Large intestine (tissue), 3 donors: ENCODE measurements at regions not wholly inside any gene's neighbourhood (a gene's known extent, or its start where the extent isn't known, plus 50 kb on each side); places are given as distances from the start of the nearest gene placed in this dataset.

Experiments used
- DNase-seq, 2 donors: peaks; one replicate each; pipeline versions ENCODE4 v3.0.0 to v3.0.0-alpha.2; 2013
- H3K27ac ChIP-seq: one replicate; pipeline ENCODE4 v1.5.1; 2013; ENCODE audit warnings: low read length
- H3K27me3 ChIP-seq: 2 replicates; pipeline ENCODE4 v1.6.1; 2013; ENCODE audit warnings: low read length; ENCODE audit not compliant: control insufficient read depth, insufficient read depth
- H3K36me3 ChIP-seq: 2 replicates; pipeline ENCODE4 v1.6.1; 2013; ENCODE audit warnings: low read length; ENCODE audit not compliant: control insufficient read depth, insufficient read depth
- H3K4me1 ChIP-seq: one replicate; pipeline ENCODE4 v1.6.1; 2013; ENCODE audit warnings: low read length; ENCODE audit not compliant: control insufficient read depth, insufficient read depth
- H3K4me3 ChIP-seq: one replicate; pipeline ENCODE4 v1.5.1; 2013; ENCODE audit warnings: low read length
- H3K9me3 ChIP-seq: one replicate; pipeline ENCODE4 v1.6.1; 2013; ENCODE audit warnings: mild to moderate bottlenecking, low read depth, low read length, moderate library complexity; ENCODE audit not compliant: control insufficient read depth
- WGBS: methylation state at CpG from one replicate; pipeline ENCODE4 v1.1.5; 2013; ENCODE audit warnings: low lambda C conversion rate; ENCODE audit not compliant: insufficient coverage; 5-methylcytosine and 5-hydroxymethylcytosine counted together

DNA sequence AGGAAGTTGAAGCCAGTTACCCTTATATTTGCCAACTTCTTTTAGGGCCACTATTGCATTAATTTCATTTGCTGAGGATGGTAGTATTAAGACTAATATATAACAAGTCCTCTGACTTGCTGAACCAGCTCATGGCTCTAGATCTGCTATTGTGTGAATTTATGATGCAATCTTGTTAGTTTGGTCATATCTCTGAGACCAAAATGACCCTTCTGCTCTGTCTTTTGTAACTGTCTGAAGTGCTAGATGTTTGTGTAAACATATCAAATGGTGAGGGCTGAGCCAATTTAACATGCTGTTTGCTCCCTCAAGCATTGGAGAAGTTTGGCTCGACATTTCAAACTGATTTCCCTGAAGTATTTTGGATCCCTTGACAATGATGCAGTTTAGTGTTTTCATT, 106.9 kb upstream of the PTGFR start:
- no peak overlapping the region for H3K4me3 ChIP-seq
- H3K9me3 ChIP-seq: no peaks in the 10 kb centered on the region
- no peak for DNase-seq
- H3K27me3 ChIP-seq: no peaks in the 10 kb centered on the region
- no peak overlapping the region for H3K27ac ChIP-seq
- no peaks in the 10 kb centered on the region for H3K36me3 ChIP-seq
- WGBS: 60% methylated on average over 1 of the region's 1 CpG
- no peaks in the 10 kb centered on the region for H3K4me1 ChIP-seq

DNA sequence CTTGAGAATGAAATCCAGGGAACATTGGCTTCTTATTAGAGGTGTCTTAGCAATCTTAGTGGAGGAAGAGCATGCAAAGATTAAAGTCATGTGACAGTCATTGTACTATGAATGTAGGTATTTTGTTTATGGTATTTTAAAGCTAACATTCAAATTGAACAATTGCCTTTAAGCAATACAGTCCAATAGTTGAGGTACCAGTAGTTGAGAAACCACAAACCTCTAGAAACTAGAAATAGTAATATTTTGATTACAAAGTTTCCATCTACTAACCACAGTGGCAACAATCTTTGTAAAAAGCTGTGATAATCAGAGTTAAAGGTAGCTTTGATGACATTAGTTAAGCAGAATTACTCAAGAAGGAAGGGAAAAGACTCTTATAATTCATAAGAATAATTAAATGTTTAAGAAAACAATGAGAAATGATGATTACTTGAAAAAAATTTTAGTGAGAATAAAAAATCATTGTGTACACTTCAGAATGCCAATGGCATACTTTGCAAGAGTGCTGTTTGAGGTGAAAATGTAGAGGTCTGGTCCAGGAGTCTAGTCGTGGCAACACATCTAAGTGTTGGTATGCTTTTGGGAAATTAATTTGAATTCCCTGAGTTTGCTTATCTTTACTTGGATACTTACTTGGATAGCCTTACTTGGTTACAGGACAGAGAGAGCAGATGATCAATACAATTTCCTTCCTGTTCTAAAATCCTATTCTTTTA, 104.9 kb upstream of the PTGFR start:
- Histone ChIP-seq H3K36me3 (no peaks in the 10 kb centered on the region), H3K4me3 (no peak overlapping the region), H3K9me3 (no peaks in the 10 kb centered on the region), H3K27me3 (no peaks in the 10 kb centered on the region), H3K27ac (no peak overlapping the region), H3K4me1 (no peaks in the 10 kb centered on the region)
- no CpG with 5 or more reads among the region's 1 CpG for WGBS
- no peak for DNase-seq

DNA sequence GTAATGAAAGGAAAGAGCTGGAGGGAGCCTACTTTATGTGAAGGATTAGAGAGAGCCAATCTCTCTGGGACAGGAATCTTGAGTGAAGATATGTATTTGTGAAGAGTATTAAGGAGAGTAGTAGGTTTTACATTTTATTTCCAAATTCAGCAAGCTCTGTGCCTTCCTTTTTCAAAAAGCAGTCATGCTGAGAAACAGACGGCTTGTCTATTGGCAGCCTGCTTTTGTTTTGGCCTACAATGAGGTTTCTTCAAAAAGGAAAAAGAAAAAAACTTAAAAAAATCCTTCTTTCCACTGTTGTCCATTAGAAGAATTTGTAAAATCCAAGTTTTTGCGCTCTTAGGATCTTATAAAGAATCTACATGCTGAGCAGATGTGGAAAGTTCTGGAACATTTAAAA, 103.6 kb upstream of the PTGFR start:
- Histone ChIP-seq H3K27ac (no peak overlapping the region), H3K4me1 (no peaks in the 10 kb centered on the region), H3K36me3 (no peaks in the 10 kb centered on the region), H3K27me3 (no peaks in the 10 kb centered on the region), H3K9me3 (no peaks in the 10 kb centered on the region), H3K4me3 (no peak overlapping the region)
- 100% methylated on average over 2 of the region's 2 CpGs for WGBS
- DNase-seq: no peak

DNA sequence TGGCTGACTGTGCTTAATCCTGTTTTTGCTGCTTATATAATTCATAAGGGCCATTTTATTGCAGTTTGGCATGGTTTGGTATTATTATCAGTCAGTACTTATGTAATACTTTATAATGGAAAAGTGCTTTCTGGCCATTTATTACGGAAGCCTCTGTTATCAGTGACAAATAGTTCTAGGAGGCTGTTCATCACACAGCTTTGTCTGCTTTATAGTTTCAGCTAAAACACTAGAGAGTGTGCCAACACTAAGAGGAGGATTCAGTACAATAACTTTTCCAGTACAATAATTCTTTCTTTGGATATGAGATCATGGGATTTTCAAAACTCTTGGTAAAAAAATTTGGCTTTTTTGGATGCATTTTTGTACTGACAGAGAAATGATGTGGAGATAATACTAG, 102.9 kb upstream of the PTGFR start:
- no peaks in the 10 kb centered on the region for H3K4me1 ChIP-seq
- H3K9me3 ChIP-seq: no peaks in the 10 kb centered on the region
- WGBS: no CpG with 5 or more reads among the region's 1 CpG
- no peaks in the 10 kb centered on the region for H3K36me3 ChIP-seq
- no peak for DNase-seq
- no peak overlapping the region for H3K4me3 ChIP-seq
- no peak overlapping the region for H3K27ac ChIP-seq
- H3K27me3 ChIP-seq: no peaks in the 10 kb centered on the region

DNA sequence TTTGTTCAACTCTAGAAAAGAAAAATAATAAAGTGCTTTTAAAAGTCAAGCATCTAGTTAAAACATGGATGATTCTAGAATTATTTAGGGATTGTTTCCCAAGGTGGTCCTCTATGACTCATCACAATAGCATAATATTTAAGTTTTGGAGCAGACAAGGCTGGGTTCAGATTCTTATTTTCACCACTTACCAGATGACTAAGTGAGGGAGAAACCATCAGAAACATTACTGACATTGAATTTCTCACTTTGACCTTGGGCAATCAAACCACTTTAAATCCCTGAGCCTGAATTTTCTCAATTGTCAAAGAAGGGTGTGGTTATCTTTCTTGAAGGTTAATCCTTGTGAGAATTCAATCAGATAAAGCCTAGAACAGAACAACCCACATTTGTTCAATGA, 102.5 kb upstream of the PTGFR start:
- Histone ChIP-seq H3K27me3 (no peaks in the 10 kb centered on the region), H3K36me3 (no peaks in the 10 kb centered on the region), H3K4me1 (no peaks in the 10 kb centered on the region), H3K27ac (no peak overlapping the region), H3K9me3 (no peaks in the 10 kb centered on the region), H3K4me3 (no peak overlapping the region)
- no peak for DNase-seq

DNA sequence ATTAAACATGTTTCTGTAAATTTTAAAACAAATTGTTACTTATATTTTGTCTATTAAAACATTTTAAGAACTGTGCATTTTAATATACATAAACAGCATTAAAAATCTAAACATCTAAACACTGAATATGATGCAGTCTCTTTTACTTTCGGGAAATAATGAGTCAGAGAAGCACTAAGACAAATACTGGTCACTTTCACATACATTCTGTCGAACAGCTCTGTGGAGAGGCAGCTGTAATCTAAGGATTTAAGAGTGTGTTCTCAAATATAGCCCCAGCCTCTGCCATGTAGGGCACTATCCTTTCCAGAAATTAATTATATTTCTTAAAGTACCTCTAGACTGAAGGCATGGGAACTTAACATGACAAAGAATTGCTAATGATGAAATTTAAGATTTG, 89.6 kb upstream of the PTGFR start:
- no peak for DNase-seq
- H3K9me3 ChIP-seq: no peaks in the 10 kb centered on the region
- no peak overlapping the region for H3K4me3 ChIP-seq
- no CpG with 5 or more reads among the region's 2 CpGs for WGBS
- no peaks in the 10 kb centered on the region for H3K27me3 ChIP-seq
- H3K27ac ChIP-seq: no peak overlapping the region
- H3K36me3 ChIP-seq: no peaks in the 10 kb centered on the region
- H3K4me1 ChIP-seq: no peaks in the 10 kb centered on the region

DNA sequence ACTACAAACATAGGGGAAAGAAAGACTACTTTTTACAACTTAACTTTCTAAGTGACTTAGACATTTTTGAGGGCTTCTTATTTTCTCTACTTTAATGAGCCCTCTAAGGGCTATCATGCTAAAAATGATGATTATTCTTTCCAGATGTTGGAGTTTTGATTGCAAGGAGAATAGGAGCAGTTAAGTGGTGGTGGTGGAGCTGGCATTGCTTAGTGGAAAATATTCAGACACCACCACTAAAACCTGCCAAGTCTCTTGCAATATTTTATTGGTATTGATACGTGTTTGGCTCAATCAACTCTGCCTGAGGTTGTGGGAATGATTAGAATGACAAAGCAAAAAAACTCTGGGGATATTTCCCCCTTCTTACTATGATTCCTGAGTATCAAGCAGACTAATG, 82.6 kb upstream of the PTGFR start:
- Histone ChIP-seq H3K36me3 (no peaks in the 10 kb centered on the region), H3K27me3 (no peaks in the 10 kb centered on the region), H3K9me3 (peaks cover 5% of the 10 kb centered on the region), H3K4me3 (no peak overlapping the region), H3K4me1 (no peaks in the 10 kb centered on the region), H3K27ac (no peak overlapping the region)
- whole genome bisulfite sequencing: no CpG with 5 or more reads among the region's 1 CpG
- DNase-seq: no peak

DNA sequence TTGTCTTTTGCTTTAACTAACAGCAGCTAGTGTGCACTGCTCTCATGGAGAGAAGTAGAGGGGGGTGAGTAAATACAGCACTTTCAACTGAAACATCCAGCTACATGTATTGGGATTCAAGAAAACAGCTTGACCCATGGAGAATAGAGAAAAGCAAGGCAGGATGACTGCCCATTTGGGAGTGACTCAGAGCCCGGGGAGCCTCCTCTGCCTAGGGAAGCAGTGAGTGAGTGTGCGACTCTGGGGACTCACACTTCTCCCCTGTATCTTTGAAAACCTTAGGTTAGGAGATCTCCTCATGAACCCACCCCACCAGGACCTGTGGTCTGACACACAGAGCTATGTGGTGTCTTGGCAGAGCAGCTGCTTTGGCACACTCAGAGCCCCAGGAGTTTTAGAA, 82.0 kb upstream of the PTGFR start:
- DNase-seq: no peak
- H3K9me3 ChIP-seq: peaks cover 5% of the 10 kb centered on the region
- H3K4me3 ChIP-seq: no peak overlapping the region
- no peak overlapping the region for H3K27ac ChIP-seq
- no CpG with 5 or more reads among the region's 2 CpGs for WGBS
- no peaks in the 10 kb centered on the region for H3K27me3 ChIP-seq
- no peaks in the 10 kb centered on the region for H3K36me3 ChIP-seq
- no peaks in the 10 kb centered on the region for H3K4me1 ChIP-seq

DNA sequence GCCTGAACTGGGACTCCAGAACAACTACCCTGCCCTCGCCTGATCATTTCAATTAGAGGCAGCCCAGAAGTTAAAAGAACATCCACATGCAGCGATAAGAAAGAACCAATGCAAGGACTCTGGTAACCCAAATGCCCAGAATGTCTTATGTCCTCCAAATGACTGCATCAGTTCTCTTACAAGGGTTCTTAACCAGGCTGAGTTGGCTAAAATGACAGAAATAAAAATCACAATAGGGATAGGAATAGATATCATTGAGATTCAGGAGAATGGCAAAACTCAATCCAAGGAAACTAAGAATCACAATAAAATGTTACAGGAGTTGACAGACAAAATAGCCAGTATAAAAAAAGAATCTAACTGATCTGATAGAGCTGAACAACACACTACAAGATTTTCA, 80.1 kb upstream of the PTGFR start:
- no CpG with 5 or more reads among the region's 2 CpGs for WGBS
- no peak for DNase-seq
- Histone ChIP-seq H3K4me3 (no peak overlapping the region), H3K27ac (no peak overlapping the region), H3K27me3 (no peaks in the 10 kb centered on the region), H3K4me1 (no peaks in the 10 kb centered on the region), H3K36me3 (no peaks in the 10 kb centered on the region), H3K9me3 (peaks cover 5% of the 10 kb centered on the region)

DNA sequence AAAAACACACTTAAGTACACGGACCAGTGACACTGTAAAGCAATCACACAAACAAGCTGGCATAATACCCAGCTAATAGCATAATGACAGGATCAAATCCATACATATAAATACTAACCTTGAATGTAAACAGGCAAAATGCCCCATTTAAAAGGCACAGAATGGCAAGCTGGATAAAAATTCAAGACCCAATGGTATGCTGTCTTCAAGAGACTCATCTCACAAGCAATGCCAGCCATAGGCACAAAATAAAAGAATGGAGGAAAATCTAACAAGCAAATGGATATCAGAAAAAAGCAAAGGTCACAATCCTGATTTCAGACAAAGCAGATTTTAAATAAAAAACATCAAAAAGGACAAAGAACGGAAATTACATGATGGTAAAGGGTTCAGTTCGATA, 79.1 kb upstream of the PTGFR start:
- H3K4me1 ChIP-seq: no peaks in the 10 kb centered on the region
- H3K27me3 ChIP-seq: no peaks in the 10 kb centered on the region
- WGBS: 84% methylated on average over 2 of the region's 3 CpGs
- H3K27ac ChIP-seq: no peak overlapping the region
- no peak overlapping the region for H3K4me3 ChIP-seq
- peaks cover 5% of the 10 kb centered on the region for H3K9me3 ChIP-seq
- no peak for DNase-seq
- H3K36me3 ChIP-seq: no peaks in the 10 kb centered on the region

DNA sequence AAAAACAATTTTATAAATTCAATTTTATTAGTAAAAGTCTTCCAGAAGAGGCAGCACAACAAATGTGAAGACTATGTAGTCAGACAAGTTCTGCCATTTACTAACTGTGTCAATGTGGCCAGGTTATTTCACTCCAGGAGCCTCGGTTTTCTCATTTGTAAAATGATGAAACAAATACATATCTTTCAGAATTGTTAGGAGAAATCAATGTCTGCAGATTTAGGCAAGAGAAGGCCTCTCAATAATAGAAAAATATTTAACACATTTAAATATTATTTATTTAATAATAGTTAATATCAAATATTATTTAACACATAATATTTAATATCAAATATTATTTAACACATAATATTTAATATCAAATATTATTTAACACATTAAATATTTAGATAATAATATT, 75.6 kb upstream of the PTGFR start:
- no CpG with 5 or more reads among the region's 1 CpG for WGBS
- no peak for DNase-seq

More for the DNA sequence above, 75.6 kb upstream of the PTGFR start:
- Histone ChIP-seq H3K9me3 (peaks cover 4% of the 10 kb centered on the region), H3K27ac (no peak overlapping the region), H3K27me3 (no peaks in the 10 kb centered on the region), H3K4me1 (no peaks in the 10 kb centered on the region), H3K4me3 (no peak overlapping the region), H3K36me3 (no peaks in the 10 kb centered on the region)
